Naive thymus-derived CD4-positive, alpha-beta T cell (primary cell): ENCODE measurements at regions not wholly inside any gene's neighbourhood (a gene's known extent, or its start where the extent isn't known, plus 50 kb on each side); places are given as distances from the start of the nearest gene placed in this dataset.
A peak's percentile ranks its signal among the peaks of the same experiment; 100 is the strongest.

Experiments used
- ATAC-seq: fragments of 150-1000 bp; cut with Tn5 transposase; 2 replicates; pipeline ENCODE4 v1.10.0; 2021; ENCODE audit warnings: mild to moderate bottlenecking, moderate library complexity
- CTCF ChIA-PET: fragments of 350-600 bp; sonication (Branson Sonifier 250); formaldehyde crosslinking; loops from one replicate; lab custom pipeline; 2021; ENCODE audit warnings: antibody characterized with exemption; lab: Charles Lee
- POLR2A ChIA-PET: fragments of 350-600 bp; sonication (Branson Sonifier 250); formaldehyde crosslinking; loops from one replicate; lab custom pipeline; 2021; ENCODE audit warnings: antibody characterized with exemption, inconsistent platforms; lab: Charles Lee
- DNase-seq, 9 donors: peaks; one replicate each; pipeline versions ENCODE4 v3.0.0 to v3.0.0-alpha.2; 2020 to 2022; ENCODE audit warnings: mixed read lengths in 1 of 9
- H3K27ac ChIP-seq: one replicate; pipeline ENCODE4 v1.7.0; 2013; ENCODE audit warnings: mild to moderate bottlenecking, low read depth, low read length, moderate library complexity
- H3K27me3 ChIP-seq, 2 donors: one replicate each; pipeline ENCODE4 v1.7.0; 2013; ENCODE audit warnings: low read length in 2 of 2, mild to moderate bottlenecking in 2 of 2, moderate library complexity in 2 of 2; ENCODE audit not compliant: control insufficient read depth in 2 of 2, insufficient read depth in 2 of 2
- H3K36me3 ChIP-seq, 3 experiments: 1 replicate in 2 of 3; 2 replicates in 1 of 3; pipeline ENCODE4 v1.7.0; 2013; ENCODE audit warnings: low read length in 3 of 3, mild to moderate bottlenecking in 3 of 3, moderate library complexity in 1 of 3; ENCODE audit not compliant: insufficient read depth in 3 of 3, control insufficient read depth in 2 of 3
- H3K4me1 ChIP-seq, 2 donors: one replicate each; pipeline ENCODE4 v1.7.0; 2013; ENCODE audit warnings: low read length in 2 of 2, mild to moderate bottlenecking in 2 of 2, moderate library complexity in 1 of 2; ENCODE audit not compliant: control insufficient read depth in 2 of 2, insufficient read depth in 2 of 2
- H3K4me3 ChIP-seq: 2 replicates; pipeline ENCODE4 v1.7.0; 2013; ENCODE audit warnings: mild to moderate bottlenecking, low read length
- H3K9me3 ChIP-seq, 3 experiments: 1 replicate in 2 of 3; 2 replicates in 1 of 3; pipeline ENCODE4 v1.7.0; 2013; ENCODE audit warnings: low read length in 3 of 3; ENCODE audit not compliant: control insufficient read depth in 2 of 3
- H3K27ac Mint-ChIP-seq, 9 donors: one replicate each; pipeline ENCODE4 v1.8.0; 2020 to 2022; ENCODE audit warnings: mixed read lengths in 9 of 9, mild to moderate bottlenecking in 8 of 9, moderate library complexity in 5 of 9, inconsistent platforms in 2 of 9
- H3K27me3 Mint-ChIP-seq, 5 donors: one replicate each; pipeline ENCODE4 v1.8.0; 2021 to 2022; ENCODE audit warnings: mixed read lengths in 5 of 5, mild to moderate bottlenecking in 1 of 5
- H3K36me3 Mint-ChIP-seq, 5 donors: one replicate each; pipeline ENCODE4 v1.8.0; 2020 to 2022; ENCODE audit warnings: mixed read lengths in 5 of 5, mild to moderate bottlenecking in 3 of 5, inconsistent platforms in 1 of 5
- H3K4me1 Mint-ChIP-seq, 7 donors: one replicate each; pipeline ENCODE4 v1.8.0; 2020 to 2022; ENCODE audit warnings: mixed read lengths in 7 of 7, mild to moderate bottlenecking in 3 of 7, inconsistent platforms in 1 of 7
- H3K4me3 Mint-ChIP-seq, 10 donors: one replicate each; pipeline ENCODE4 v1.8.0; 2020 to 2022; ENCODE audit warnings: mild to moderate bottlenecking in 10 of 10, mixed read lengths in 10 of 10, moderate library complexity in 6 of 10, inconsistent platforms in 2 of 10
- H3K9me3 Mint-ChIP-seq, 11 donors: one replicate each; pipeline ENCODE4 v1.8.0; 2020 to 2022; ENCODE audit warnings: mixed read lengths in 11 of 11, mild to moderate bottlenecking in 4 of 11, inconsistent platforms in 1 of 11, moderate library complexity in 1 of 11
- intact Hi-C, 2 donors: fragments of 100-400 bp; cut with micrococcal nuclease; formaldehyde crosslinking; loops; one replicate each; pipeline ENCODE4 v1.15.1; 2023

DNA sequence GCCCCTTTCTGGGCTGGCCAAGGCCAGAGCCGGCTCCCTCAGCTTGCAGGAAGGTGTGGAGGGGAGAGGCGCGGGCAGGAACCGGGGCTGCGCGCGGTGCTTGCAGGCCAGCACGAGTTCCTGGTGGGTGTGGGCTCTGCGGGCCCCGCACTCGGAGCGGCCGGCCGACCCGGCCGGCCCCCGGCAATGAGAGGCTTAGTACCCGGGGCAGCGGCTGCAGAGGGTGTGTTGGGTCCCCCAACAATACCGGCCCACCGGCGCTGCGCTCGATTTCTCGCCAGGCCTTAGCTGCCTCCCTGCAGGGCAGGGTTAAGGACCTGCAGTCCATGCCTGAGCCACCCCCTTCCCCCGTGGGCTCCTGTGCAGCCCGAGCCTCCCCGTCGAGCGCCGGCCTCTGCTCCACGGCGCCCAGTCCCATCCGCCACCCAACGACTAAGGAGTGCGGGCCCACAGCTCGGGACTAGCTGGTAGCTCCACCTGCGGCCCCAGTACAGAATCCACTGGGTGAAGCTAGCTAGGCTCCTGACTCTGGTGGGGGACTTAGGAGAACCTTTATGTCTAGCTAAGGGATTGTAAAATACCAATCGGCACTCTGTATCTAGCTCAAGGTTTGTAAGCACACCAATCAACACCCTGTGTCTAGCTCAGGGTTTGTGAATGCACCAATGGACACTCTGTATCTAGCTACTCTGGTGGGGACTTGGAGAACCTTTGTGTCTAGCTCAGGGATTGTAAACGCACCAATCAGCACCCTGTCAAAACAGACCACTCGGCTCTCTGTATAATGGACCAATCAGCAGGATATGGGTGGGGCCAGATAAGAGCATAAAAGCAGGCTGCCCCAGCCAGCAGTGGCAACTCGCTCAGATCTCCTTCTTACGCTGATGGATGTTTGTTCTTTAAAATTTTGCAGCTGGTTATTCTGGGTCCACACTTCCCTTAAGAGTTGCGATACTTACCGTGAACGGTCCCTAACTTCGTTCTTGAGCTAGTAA is 167.4 kb upstream of the RREB1 start:
- Histone ChIP-seq H3K9me3 (no peaks in the 10 kb centered on the region), H3K27me3 (no peaks in the 10 kb centered on the region), H3K27ac (no peak overlapping the region), H3K36me3 (no peaks in the 10 kb centered on the region), H3K4me1 (no peaks in the 10 kb centered on the region), H3K4me3 (no peak overlapping the region)
- POLR2A ChIA-PET, result no interaction called here
- DNase-seq (no peak), ATAC-seq (no peak)
- peaks cover 9 to 16% (median 14%) of the 10 kb centered on the region in 7 donors for H3K4me1 Mint-ChIP-seq
- CTCF ChIA-PET, result no interaction called here
- no peak overlapping the region for H3K4me3 Mint-ChIP-seq
- intact Hi-C loops, result no loop called here
- peaks cover 0 to 9% (median 0%) of the 10 kb centered on the region in 5 donors for H3K27me3 Mint-ChIP-seq
- peaks cover 0 to 3% (median 0%) of the 10 kb centered on the region in 5 donors for H3K36me3 Mint-ChIP-seq
- peak overlapping the region in 1 of 9 donors; percentile 36 for H3K27ac Mint-ChIP-seq
- peaks cover 0 to 2% (median 0%) of the 10 kb centered on the region in 11 donors for H3K9me3 Mint-ChIP-seq

DNA sequence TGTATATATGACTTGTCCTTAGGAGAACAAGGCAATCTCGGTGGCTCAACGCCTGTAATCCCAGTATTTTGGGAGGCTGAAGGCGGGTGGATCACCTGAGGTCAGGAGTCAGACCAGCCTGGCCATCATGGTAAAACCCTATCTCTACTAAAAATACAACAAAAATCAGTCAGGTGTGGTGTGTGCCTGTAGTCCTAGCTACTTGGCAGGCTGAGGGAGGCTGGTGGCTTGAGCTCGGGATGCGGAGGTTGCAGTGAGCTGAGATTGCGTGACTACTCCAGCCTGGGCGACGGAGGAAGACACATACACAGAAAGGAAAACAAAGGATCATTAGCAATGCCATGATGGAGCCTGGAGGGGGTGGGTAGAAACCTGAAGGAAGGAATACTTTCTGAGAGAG is 166.6 kb upstream of the RREB1 start:
- H3K4me3 ChIP-seq, result no peak overlapping the region
- Mint-ChIP-seq H3K4me3 (peak overlapping the region in 1 of 10 donors; percentile 25), H3K36me3 (peaks cover 0 to 3% (median 0%) of the 10 kb centered on the region in 5 donors), H3K27ac (peak overlapping the region in 1 of 9 donors; percentile 36), H3K27me3 (peaks cover 0 to 11% (median 0%) of the 10 kb centered on the region in 5 donors), H3K9me3 (peaks cover 0 to 2% (median 0%) of the 10 kb centered on the region in 11 donors), H3K4me1 (peaks cover 9 to 16% (median 14%) of the 10 kb centered on the region in 7 donors)
- ChIA-PET CTCF (no interaction called here), POLR2A (no interaction called here)
- no peaks in the 10 kb centered on the region for H3K4me1 ChIP-seq
- DNase-seq, result no peak
- H3K9me3 ChIP-seq, result no peaks in the 10 kb centered on the region
- H3K27ac ChIP-seq, result no peak overlapping the region
- ATAC-seq, result no peak
- intact Hi-C loops, result no loop called here
- H3K36me3 ChIP-seq, result no peaks in the 10 kb centered on the region
- no peaks in the 10 kb centered on the region for H3K27me3 ChIP-seq

DNA sequence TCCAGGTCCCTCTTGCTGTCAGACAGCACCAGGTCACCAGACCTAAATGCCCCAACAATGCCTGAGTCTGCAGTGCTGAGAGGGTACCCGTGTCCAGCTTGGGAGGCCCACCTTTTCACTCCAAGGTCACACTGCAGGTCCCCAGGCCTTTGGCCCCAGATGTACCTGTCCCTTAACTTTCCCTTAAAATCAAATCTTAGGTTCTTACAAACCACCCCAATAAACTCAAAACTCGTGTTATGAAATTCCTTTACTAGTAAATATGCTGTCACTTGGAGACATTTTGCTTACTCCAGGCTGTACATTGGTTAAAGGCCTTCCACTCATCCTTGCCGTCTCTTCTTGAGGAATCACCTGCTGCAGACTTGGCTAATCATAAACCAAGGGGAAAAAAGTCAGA is 165.7 kb upstream of the RREB1 start:
- H3K4me1 Mint-ChIP-seq, result peaks cover 9 to 16% (median 14%) of the 10 kb centered on the region in 7 donors
- H3K36me3 Mint-ChIP-seq, result peaks cover 0 to 3% (median 0%) of the 10 kb centered on the region in 5 donors
- peak overlapping the region in 1 of 9 donors; percentile 68 for H3K27ac Mint-ChIP-seq
- peak overlapping the region in 3 of 10 donors; percentile 78 to 87 (median 83) for H3K4me3 Mint-ChIP-seq
- peaks cover 0 to 2% (median 0%) of the 10 kb centered on the region in 11 donors for H3K9me3 Mint-ChIP-seq
- intact Hi-C loops, result no loop called here
- ATAC-seq, result no peak
- ChIA-PET CTCF (no interaction called here), POLR2A (no interaction called here)
- peaks cover 0 to 11% (median 0%) of the 10 kb centered on the region in 5 donors for H3K27me3 Mint-ChIP-seq
- Histone ChIP-seq H3K4me3 (no peak overlapping the region), H3K4me1 (no peaks in the 10 kb centered on the region), H3K36me3 (no peaks in the 10 kb centered on the region), H3K27ac (no peak overlapping the region), H3K9me3 (no peaks in the 10 kb centered on the region), H3K27me3 (no peaks in the 10 kb centered on the region)
- DNase-seq, result no peak

DNA sequence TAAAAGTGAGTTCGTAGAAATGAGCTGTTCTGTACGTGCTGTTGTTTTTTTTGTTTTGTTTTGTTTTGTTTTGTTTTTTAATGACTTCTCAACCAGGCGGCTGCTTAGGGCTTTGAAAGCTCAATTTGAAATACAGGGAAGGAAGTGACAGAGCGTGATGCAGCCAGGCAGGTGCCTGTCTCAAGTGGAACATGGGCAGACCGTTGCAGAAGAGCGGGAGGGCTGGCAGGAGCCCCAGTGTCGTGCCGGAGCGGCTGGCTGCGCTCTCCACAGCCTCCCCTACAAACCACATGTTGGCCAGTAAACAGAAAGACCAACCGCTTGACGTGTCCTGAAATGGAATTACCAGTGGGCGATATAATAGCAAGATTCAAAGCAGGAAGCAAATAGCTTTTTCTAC is 164.9 kb upstream of the RREB1 start:
- Mint-ChIP-seq H3K27me3 (peaks cover 0 to 11% (median 0%) of the 10 kb centered on the region in 5 donors), H3K4me1 (peaks cover 9 to 16% (median 14%) of the 10 kb centered on the region in 7 donors), H3K4me3 (peak overlapping the region in 9 of 10 donors; percentile 24 to 87 (median 78)), H3K9me3 (peaks cover 0 to 2% (median 0%) of the 10 kb centered on the region in 11 donors), H3K36me3 (peaks cover 0 to 3% (median 0%) of the 10 kb centered on the region in 5 donors), H3K27ac (peak overlapping the region in 6 of 9 donors; percentile 6 to 89 (median 67))
- Histone ChIP-seq H3K27ac (no peak overlapping the region), H3K9me3 (no peaks in the 10 kb centered on the region), H3K27me3 (no peaks in the 10 kb centered on the region), H3K4me1 (no peaks in the 10 kb centered on the region), H3K36me3 (no peaks in the 10 kb centered on the region), H3K4me3 (no peak overlapping the region)
- DNase-seq, result peak in 4 of 9 donors; percentile 4 to 12 (median 9)
- POLR2A ChIA-PET, result interaction anchor here (0.6 kb wide), 1 partner anchor 166 kb away, joined by 3 read pairs; no protein-coding TSS in a partner anchor
- CTCF ChIA-PET, result no interaction called here
- intact Hi-C loops, result no loop called here
- peak; percentile 60 for ATAC-seq

DNA sequence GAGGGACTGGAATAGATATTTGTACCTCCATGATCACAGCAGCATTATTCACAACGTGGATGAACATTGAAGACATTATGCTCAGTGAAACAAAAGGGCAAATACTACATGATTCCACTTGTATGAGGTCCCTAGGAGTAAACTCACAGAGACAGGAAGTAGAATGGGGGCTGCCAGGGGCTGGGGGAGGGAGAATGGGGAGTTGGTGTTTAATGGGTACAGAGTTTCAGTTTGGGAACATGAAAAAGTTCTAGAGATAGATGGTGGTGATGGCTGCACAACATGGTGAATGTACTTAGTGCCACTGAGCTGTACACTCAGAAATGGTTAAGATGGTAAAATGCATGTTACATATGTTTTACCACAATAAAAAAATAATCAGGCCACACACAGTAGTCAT is 164.3 kb upstream of the RREB1 start:
- peak overlapping the region in 5 of 10 donors; percentile 2 to 87 (median 78) for H3K4me3 Mint-ChIP-seq
- DNase-seq (no peak), ATAC-seq (no peak)
- ChIA-PET POLR2A (no interaction called here), CTCF (no interaction called here)
- Histone ChIP-seq H3K4me3 (no peak overlapping the region), H3K9me3 (no peaks in the 10 kb centered on the region), H3K27ac (no peak overlapping the region), H3K36me3 (no peaks in the 10 kb centered on the region), H3K4me1 (no peaks in the 10 kb centered on the region), H3K27me3 (no peaks in the 10 kb centered on the region)
- intact Hi-C loops, result no loop called here
- H3K27ac Mint-ChIP-seq, result peak overlapping the region in 2 of 9 donors; percentile 47 to 68
- H3K4me1 Mint-ChIP-seq, result peaks cover 9 to 16% (median 14%) of the 10 kb centered on the region in 7 donors
- H3K36me3 Mint-ChIP-seq, result peaks cover 0 to 3% (median 0%) of the 10 kb centered on the region in 5 donors
- peaks cover 0 to 2% (median 0%) of the 10 kb centered on the region in 11 donors for H3K9me3 Mint-ChIP-seq
- H3K27me3 Mint-ChIP-seq, result peaks cover 0 to 11% (median 0%) of the 10 kb centered on the region in 5 donors

DNA sequence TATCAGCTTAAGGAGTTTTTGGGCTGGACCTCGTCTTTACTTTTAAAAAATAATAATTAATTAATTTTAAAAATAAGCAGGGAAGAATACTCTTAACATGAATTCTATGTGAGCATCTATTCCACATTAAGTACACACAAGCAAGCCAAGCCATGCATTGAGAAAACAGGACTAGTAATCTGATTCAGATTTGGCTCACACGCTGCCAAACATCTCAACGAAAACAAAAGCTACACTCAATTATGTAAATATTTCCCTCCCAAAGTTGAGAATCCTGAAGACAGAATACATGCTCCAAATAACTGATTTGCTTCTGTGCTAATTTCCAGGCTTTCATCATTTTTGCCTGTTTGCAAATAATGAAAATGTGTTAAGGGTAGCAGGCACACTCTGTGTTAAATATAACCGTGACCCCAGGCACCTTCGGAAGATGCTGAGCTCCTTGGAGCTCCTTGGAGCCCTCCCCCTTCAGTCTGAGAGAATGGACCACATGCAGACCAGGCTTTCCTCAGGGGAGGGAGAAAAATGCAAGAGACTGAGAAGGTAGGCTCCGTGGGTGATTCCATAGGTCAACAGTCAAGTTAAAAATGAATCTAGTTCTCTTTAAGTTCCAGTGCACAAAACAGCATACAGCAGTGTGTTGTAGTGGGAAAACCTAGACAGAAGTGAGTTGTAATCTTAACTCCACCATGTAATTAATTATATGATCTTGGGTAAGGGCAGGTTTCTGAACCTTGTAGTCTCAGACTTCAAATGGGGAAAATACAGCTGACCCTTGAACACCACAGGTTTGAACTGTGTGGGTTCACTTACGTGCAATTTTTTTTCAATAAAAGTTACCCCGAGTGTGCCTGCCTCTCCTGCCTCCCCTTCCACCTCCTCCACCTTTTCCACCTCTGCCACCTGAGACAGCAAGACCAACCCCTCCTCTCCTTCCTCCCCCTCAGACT is 161.3 kb upstream of the RREB1 start:
- POLR2A ChIA-PET, result no interaction called here
- Histone ChIP-seq H3K36me3 (no peaks in the 10 kb centered on the region), H3K4me1 (no peaks in the 10 kb centered on the region), H3K9me3 (peaks cover 0 to 4% (median 0%) of the 10 kb centered on the region in 3 experiments), H3K27ac (no peak overlapping the region), H3K27me3 (no peaks in the 10 kb centered on the region), H3K4me3 (no peak overlapping the region)
- Mint-ChIP-seq H3K4me3 (no peak overlapping the region), H3K9me3 (peaks cover 0 to 13% (median 6%) of the 10 kb centered on the region in 11 donors), H3K27me3 (peaks cover 0 to 11% (median 0%) of the 10 kb centered on the region in 5 donors), H3K36me3 (peaks cover 0 to 6% (median 3%) of the 10 kb centered on the region in 5 donors), H3K4me1 (peaks cover 9 to 16% (median 14%) of the 10 kb centered on the region in 7 donors), H3K27ac (no peak overlapping the region)
- no peak for ATAC-seq
- no peak for DNase-seq
- CTCF ChIA-PET, result no interaction called here
- intact Hi-C loops, result no loop called here
